ENCODE measurements at regions not wholly inside any gene's neighbourhood (a gene's known extent, or its start where the extent isn't known, plus 50 kb on each side); places are given as distances from the start of the nearest gene placed in this dataset.

DNA sequence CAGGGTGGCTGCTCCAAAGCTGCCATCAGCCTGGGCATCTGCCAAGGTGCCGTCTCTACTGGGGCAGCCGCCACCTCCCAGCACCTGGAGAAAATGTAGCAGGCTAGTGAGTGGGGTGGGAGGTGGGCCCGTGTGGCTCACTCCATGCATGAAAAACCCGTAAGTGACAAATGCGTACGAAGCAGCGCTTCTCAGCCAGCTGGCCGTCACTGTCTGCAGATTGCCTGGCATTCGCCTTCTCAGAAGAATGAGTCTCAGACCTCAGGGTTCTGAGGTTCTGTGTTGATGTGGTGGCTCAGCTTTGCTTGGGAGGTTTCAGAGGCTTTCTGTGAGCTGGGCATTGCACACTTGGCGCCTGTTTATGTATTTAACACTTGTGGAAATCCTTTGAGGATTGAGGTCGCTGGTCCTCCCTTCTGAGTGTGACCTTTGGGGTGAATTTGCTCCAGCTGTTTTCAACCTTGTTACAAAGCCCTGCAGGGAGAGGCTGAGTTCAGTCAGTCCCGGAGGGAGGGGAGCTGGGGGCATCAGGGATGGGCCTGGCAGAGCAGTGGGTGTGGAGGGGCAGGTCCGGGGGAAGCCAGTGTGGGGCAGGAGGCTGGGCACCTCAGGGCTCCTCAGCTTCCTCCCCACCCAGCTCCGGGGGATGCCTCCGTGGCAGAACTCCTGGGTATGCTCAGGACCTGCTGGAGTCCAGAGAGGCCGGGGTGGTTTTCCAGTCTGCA, 977.0 kb downstream of the TBC1D22A start:
- DNase-seq, result no peak

DNA sequence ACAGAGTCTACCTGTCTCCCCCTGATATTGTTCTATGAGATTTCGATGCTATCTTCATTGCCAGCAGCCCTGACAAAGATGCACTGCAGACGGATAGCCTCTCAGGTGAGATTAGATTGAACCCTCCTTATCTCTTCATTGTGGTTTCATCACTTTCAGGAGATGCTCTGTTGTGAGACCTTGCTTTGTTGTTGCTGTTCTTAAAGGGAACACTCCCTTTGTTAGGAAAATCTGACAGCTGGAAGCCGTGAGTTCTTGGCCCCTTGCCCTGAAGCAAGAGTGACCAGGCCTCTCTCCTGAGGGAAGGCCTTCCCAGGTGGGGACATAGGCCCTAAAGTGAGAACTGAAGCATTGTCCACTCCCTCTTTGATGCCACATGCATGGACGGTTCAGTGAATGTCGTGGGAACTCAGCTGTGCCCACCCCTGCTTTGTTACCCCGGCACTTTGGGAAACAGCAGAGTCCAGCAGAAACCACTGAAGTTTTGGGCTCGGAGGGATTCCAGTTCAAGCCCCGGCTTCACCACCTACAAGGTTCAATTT, 976.1 kb downstream of the TBC1D22A start:
- DNase-seq, result no peak

DNA sequence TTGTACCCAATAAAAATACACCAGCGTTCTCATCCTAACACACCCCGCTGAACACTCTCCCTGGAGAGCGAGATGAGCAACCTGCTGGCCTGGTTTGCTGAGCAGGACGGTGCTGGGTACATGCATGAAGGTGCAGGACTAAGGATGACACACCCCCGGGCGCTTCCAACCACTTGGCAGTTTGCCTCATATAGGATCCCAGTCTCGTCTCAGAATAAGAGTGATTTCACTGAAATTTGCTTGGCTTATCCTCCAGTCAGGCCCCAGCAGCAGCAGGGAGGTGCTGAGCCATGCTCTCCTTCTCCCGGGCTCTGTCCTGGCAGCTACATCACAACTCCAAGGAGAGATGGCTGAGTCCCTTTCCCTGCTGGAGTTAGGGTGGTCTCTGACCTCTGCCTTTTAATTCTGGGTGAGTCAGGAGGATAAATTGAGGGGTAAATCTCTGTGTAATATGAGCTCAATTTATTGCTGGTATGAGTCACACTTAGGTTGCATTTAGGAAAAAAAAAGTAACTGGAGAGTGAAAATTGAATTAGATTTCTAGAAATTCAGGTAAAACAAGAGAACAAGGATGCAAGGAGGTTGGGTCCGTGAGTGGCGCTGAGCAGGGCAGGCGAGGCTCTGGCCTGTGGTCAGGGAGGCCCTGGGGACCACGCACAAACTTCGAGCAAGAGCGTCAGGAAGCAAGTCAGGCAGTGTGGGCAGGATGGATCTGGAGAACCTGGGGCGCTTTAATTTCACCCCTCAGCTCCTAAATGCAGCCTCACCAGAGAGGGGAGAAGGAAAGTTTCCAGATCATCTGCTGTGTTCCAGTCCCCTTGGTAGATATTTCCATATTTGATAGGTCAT, 974.0 kb downstream of the TBC1D22A start:
- DNase-seq, result no peak

DNA sequence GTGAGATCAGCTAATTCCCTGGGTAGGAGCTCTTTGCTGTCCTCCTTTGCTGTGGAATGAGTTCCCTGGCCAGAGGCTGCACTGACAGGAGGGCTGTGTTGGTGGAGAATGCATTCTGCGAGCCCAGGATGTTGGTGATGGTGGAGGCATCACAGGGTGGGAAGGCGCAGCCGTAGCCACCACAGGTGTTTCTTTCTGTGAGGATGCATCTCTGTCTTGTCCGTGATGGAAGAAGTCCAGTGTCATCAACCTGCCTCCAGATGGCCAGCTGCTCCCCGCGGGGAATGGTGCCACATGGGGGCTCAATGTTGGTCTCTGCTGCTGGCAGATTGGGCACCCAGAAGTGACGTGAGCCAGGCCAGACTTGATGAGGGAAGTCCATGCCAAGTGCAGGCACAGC, 972.1 kb downstream of the TBC1D22A start:
- no peak for DNase-seq

DNA sequence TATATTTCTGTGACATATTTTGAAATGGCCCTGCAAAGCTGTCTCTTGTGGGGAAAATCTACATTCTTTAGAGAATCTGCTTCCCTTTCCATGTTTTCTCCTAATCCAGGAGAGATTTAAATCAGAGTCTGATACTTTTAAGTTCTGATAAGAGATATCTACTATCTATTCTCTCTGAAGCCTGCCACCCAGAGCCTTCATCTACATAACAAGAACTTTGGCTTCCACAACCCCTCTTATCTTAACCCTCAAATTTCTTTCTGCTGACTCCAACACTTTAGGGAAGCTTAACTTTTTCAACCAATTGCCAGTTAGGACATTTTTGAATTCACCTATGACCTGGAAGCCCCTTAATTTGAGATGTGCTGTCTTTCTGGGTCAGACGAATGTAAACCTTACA, 965.2 kb downstream of the TBC1D22A start:
- no peak for DNase-seq

DNA sequence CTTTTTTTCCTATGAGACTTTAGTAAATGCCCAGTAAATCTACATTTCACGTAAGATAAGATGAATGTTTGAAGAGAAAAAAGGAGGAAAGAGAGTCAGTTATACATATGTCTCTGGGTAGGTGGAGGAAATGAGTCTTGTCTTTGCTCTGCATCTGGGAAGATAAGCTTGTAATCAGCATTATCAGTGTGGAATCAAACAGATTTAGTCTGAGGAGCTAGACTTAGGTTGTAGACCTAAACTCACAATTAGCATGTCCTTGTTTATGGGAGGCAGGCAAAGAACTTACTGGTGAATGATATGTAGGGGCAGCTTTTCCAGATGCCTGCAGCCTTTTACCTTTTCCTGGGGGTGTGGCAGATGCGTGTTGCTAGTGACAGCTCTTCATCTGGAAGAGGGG, 962.3 kb downstream of the TBC1D22A start:
- no peak for DNase-seq

DNA sequence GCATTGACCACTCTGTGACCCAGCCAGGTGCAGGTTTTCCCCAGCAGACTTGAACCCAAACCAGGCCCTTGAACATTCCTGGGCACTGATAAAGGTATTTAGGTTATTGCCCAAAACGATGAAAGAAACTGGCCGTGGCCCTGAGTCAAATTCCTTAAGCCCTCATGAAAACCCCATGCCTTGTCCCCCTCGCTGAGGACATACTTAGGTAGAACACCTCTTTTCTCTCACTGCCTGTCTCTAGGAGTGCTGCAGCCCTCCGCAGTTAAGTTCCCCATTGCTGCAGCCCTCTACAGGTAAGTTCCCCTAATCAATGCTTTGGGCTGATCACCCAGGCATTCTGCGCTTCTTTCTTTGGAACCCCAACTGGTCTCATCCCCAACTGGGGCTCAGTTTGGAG, 961.6 kb downstream of the TBC1D22A start:
- no peak for DNase-seq

DNA sequence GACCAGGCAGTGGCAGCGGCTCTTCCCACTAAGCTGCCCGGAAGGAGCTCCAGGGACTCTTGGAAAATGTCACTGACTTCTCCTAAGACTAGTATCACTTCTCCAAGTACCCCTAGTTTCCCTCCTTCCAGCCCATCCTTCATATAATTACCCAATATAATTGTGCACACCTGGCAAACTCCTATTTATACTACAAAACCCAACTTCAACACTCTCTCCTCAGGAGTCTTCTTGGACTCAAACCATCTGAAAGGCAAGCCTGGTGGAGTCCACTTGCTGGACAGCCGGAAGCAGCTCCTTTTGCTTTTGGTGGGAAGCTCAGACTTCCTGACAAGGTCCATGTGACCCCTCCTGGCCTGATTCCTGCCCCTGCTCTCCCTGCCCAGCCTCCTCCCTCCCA, 955.9 kb downstream of the TBC1D22A start:
- no peak for DNase-seq

DNA sequence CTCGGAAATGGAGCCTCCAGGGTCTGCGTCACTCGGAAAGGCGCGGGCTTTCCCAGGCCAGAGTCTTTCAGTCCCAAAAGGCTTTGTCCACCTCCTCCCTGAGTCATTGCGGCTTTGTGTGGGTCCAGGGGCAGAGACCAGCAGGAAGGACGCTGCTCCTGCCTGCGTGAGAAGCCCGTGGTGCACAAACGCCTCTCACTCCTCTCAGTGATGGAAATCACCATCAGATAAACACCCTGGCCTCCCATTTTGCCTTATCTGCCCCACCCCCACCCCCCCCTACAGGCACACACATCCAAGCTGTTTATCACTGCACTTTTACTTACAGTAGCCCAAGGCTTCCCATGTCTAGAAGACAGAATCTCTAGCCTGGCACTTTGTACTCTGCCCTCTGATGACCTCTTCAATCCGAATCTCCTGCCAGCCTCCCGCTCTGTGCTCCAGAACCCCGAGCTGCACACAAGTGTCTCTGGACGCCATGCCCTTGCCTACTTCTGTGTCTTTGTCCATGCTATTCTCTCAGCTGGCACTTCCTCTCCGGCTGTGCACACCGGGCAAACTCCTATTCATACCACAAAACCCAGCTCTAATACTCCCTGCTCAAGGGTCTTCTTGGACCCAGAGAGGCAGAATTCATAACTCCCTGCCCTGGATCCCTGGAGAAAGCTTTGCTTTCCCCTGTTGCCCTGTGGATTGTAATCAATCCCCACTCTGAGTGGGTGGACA, 954.6 kb downstream of the TBC1D22A start:
- no peak for DNase-seq

DNA sequence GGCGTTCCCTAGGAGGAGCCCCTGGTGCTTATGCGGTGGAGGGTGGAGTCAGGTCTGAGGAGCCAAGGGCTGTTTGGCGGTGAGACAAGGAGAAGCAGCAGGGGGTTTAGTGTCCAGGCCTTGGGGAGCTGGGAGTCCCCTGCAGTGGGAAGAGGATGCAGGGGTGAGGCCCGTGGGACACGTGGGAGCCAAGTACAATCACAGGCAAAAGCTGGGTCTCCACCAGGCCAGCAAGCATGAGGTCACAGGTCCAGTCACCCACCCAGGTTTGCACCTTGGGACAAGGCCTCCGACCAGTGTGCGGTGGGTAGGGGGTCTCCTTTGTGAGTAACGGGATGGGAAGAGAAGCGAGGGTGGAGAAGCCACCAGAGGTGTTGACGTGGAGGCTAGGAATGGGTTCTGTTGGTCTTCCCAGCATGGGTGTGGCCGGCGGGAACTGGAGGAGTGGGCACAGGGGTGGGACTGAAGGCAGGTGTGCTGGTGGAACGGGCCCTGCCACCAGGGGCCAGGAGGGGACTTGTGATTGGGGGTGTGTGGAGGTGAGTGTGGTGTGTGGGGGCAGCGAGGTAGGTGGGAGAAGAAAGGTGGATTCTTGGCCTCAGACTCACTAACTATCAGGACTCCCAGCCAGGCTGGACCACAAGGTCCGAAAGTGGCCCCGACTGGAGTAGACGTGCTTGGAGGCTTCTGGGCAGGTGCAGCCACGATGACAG, 953.6 kb downstream of the TBC1D22A start:
- DNase-seq, result no peak

DNA sequence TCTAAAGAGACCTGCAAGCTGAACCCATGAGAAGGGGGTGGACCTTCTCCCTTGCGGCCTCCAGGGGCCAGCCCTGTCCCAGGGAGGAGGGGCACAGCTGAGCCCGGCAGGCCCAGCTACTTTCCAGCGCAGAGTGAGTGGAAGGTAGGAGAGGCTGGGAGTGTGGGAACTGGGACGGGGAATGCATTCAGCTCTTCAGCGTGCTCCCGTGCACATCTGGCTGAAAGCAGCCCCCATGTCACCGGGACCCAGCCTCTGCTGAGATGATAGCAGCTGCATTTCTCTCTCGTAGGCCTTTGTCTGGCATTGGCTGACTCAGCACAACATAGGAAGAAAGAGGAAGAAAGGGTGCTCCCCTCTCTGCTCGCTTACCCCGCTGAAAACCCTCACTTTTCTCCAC, 951.5 kb downstream of the TBC1D22A start:
- no peak for DNase-seq

DNA sequence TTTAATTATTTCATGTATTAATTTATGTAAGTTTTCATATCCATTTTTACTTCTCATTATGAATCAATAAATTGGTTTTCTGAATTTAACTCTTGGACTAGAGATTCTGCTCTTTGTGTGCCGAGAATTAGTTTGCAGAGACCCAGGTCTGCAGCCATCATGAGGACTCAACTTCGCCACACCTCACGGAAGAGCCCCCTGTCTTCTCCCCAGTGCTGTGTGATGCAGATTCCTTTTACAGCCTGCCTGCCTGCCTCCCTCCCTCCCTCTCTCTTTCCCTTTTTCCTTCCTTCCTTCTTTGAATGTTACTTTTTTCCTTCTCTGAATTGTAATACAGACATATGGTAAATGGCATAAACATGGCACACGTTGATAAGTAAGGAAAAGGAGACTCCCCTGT, 947.7 kb downstream of the TBC1D22A start:
- DNase-seq, result no peak

DNA sequence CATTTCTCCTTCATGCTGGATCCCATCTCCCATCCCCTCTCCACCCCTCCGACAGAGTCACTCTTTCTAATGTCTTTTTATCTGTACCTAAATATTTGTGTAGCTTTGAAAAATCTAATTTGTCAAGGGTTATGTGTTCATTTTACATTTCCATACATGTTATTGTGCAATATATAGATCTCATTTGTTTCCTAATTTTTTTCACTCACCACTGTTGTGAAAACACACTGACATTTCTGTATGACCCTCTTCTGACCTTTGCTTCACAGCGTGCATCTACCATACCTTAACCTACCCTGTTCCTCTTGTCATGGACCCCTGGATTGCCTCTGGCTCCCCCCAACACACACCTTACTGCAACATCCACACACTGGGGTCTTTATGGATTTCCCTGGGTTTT, 942.9 kb downstream of the TBC1D22A start:
- DNase-seq, result no peak

DNA sequence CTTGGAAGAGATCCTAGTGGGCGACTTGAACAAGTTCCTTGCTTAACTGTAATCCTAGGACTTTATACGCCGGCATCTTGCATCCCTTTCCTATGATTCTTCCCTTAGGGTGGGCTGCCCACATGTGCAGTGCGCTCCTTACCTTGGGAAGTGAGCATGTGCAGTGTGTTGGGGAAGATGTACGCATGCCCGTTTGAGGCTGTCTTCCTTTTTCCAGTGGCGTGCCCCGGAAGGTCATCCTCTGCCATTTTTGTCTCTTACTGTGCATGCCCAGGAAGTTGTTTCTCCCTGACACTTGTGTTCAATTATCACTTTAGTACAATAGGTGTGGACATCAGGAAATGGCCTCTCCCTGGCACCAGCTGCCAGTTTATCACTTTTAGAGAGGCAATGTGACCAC, 936.5 kb downstream of the TBC1D22A start:
- no peak for DNase-seq

DNA sequence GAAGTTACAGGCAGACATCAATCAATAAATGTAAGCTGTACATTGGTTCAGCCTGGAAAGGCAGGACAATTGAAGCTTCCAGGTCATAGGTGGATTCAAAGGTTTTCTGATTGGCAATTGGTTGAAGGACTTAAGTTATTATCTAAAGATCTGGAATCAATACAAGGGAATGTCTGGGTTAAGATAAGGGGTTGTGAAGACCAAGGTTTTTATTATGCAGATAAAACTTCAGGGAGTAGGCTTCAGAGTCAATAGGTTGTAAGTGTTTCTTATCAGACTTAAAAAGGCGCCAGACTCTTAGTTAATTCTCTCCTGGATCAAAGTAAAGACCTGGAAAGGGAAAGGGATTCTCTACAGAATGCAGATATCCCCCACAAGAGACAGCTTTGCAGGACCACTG, 935.4 kb downstream of the TBC1D22A start:
- DNase-seq, result no peak

DNA sequence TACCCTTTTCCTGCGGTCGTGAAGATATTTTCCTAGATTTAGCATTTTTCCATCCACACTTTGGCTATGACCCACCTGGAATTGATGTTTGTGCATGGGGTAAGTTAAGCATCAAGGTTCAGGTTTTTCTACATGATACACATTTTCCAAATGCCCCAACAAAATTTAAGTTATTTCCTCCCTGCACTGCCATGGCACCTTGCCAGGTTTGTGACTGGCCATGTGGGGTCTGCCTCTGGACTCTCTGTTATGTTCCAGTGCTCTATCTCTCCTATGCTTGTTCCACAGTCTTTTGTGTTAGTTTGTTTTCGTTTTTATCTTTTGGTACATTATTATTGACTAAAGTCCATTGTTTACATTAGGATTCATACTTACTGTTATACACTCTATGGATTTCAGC, 934.3 kb downstream of the TBC1D22A start:
- no peak for DNase-seq

DNA sequence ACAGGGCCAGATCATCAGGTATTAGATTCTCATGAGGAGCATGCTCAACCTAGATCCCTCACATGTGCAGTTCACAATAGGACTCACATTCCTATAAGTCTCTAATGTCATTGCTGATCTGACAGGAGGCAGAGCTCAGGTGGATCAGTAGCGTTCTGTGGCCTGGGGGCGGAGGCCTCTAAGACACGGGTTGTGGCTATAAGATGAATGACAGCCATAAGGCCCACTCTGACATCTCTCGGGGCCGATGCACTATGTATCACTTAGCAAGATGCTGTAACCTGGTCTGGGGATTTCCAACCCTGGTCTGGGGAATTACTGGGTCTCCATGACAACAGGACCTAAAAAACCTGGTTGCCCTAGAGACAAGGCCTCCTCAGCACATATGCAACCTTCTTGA, 932.7 kb downstream of the TBC1D22A start:
- no peak for DNase-seq

DNA sequence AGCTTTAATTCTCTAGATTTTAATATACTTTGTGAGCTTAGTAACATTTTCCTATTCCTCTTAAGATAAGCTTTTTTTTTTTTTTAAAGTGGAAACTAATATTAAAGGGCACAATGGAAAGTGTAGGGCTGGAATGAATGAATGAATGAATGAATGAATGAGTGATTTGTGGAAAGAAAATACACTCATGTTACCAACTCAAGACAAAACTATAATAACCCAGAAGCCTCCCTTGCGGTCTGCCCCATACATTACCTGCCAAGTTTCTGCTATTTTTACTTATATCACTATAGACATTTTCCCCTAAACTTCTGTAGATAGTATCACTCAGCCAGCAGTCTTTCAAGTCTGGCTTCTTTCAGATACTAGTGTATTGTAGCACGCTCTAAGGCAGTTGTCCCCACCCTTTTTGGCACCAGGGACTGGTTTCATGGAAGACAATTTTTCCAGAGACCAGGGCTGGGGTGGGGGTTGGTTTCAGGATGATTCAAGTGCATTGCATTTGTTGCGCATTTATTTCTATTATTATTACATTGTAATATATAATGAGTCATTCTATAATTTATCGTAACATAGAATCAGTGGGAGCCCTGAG, 932.2 kb downstream of the TBC1D22A start:
- DNase-seq, result no peak

DNA sequence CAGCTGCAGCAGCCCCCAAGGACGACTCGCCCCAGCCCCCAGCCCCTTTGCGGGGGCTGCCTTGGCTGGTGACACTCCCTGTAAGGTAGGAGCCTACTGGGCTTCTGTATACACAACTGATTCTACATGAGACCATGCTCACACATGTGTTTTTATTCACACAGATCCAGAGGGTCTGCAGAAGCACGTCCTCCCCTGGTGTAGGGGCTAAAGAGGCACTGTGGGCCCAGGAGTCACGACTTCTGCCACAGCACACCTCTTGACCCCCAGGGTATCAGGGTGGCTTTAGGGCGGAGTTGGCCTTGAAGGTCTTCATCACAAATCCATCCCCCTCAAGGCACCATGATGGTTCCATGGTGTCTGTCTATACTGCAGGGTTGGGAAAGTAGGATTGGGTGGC, 931.2 kb downstream of the TBC1D22A start:
- no peak for DNase-seq

DNA sequence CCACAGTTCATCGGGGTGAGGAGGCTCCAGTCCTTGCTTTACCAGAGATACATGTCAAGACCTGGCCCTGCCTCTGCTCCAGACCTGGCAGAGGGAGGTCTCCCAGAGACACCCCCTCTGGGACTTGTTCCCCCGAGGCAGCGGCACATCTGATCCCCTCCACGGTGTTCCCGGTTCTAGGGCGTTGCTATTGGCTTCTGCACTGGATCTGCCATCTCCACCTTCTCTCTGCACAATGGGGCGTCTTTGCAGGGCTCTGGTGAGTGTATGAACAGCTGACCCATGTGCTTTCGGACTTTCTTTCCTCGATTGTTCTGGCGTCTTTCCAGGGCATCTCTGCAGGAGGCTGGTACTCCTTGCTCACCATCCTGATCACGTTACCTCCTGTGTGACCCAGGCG, 930.4 kb downstream of the TBC1D22A start:
- no peak for DNase-seq

DNA sequence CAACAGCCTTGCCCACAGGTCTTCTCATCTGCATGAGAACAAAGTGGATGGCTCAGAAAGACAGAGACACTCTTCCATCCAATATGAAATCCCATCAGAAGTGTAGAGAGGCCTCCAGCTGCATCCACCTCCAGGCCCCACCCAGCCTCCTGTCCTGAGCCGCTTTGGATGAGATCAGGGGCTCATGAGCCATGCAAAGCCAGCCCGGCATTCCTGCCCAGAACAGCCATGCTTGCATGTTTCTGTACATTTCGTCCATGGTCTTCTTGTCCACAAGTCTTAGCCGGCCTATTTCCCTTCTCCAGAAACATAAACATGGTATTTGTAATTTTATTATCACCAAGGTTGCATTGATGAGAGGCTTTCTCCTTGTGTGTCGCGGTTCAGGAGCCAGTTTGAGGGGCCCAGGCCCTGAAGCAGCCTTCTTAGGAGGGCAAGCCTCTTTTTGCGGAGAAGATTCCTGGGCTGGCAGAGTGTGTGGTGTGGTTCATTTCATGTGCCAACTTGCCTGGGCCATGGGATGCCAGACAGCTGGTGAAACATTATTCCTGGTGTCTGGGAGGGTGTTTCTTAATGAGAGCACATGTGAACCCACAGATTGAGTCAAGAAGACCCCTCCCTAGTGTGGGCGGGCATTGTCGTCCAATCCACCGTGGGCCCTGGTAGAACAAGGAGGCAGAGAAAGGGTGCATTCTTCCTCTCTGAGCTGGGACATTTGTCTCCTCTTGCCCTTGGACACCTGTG, 928.9 kb downstream of the TBC1D22A start:
- no peak for DNase-seq

DNA sequence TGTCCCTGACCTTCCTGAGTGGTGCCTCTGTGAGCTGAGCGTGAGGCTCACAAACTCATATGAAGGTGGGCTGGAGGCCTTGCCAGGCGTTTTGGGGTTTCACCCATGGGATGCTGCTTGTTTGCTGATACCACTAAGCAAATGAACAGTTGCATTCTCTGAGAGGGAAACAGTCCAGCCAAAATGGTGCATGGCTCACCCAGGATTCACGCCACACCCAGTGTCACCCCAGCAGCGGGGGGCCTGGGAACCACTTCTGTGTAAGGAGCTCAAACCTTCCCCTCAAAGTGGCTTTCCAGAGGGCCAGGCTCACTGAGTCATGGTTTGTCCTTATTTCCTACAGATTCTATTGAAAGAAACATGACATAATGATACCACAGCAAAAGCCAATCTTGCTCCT, 928.1 kb downstream of the TBC1D22A start:
- no peak for DNase-seq

Measured in inflammatory macrophage treated with lipopolysaccharide for 4 hours (primary cell).